Spleen (tissue), 11 donors: ENCODE measurements at regions not wholly inside any gene's neighbourhood (a gene's known extent, or its start where the extent isn't known, plus 50 kb on each side); places are given as distances from the start of the nearest gene placed in this dataset.

Experiments used
- DNase-seq: peaks from one replicate; pipeline ENCODE4 v3.0.0-alpha.2; 2020
- H3K27ac ChIP-seq, 8 donors: fragments of 200-600 bp; sonication (generic) in 7 of 8; 1 replicate in 4 of 8; 2 replicates in 4 of 8; pipeline versions ENCODE4 v1.5.0 to v1.8.0; 2016 to 2021; ENCODE audit warnings: inconsistent platforms in 4 of 8, mild to moderate bottlenecking in 4 of 8, moderate library complexity in 1 of 8
- H3K27me3 ChIP-seq, 7 donors: fragments of 200-600 bp; sonication (generic) in 6 of 7; replicated peaks in 1 of 7; 1 replicate in 4 of 7; 2 replicates in 3 of 7; pipeline versions ENCODE4 v1.5.0 to v1.8.0; 2016 to 2021; ENCODE audit warnings: inconsistent platforms in 3 of 7, mild to moderate bottlenecking in 1 of 7
- H3K36me3 ChIP-seq, 6 donors: fragments of 200-600 bp; sonication (generic) in 5 of 6; 1 replicate in 4 of 6; 2 replicates in 2 of 6; pipeline versions ENCODE4 v1.5.0 to v1.8.0; 2016 to 2021; ENCODE audit warnings: inconsistent platforms in 2 of 6
- H3K4me1 ChIP-seq, 6 donors: fragments of 200-600 bp; sonication (generic) in 5 of 6; 1 replicate in 3 of 6; 2 replicates in 3 of 6; pipeline versions ENCODE4 v1.5.0 to v1.8.0; 2016 to 2021; ENCODE audit warnings: inconsistent platforms in 3 of 6
- H3K4me3 ChIP-seq, 8 donors: fragments of 200-600 bp; sonication (generic) in 7 of 8; 1 replicate in 4 of 8; 2 replicates in 4 of 8; pipeline versions ENCODE4 v1.5.0 to v1.8.0; 2016 to 2021; ENCODE audit warnings: inconsistent platforms in 4 of 8, mild to moderate bottlenecking in 4 of 8, moderate library complexity in 2 of 8
- H3K9me3 ChIP-seq, 8 donors: fragments of 200-600 bp; sonication (generic) in 7 of 8; 1 replicate in 4 of 8; 2 replicates in 4 of 8; pipeline versions ENCODE4 v1.5.0 to v1.8.0; 2016 to 2021; ENCODE audit warnings: inconsistent platforms in 4 of 8
- CTCF ChIP-seq, 11 experiments: fragments of 200-600 bp in 7 of 11; fragments of 450-650 bp in 4 of 11; sonication (generic) in 4 of 11; IDR thresholded peaks in 8 of 11; conservative IDR thresholded peaks in 3 of 11; 1 replicate in 7 of 11; 2 replicates in 4 of 11; pipeline versions ENCODE4 v1.4.0 to v1.8.0; 2016 to 2021; ENCODE audit warnings: antibody characterized with exemption in 11 of 11, inconsistent platforms in 4 of 11, mild to moderate bottlenecking in 1 of 11
- POLR2A ChIP-seq, 3 donors: fragments of 450-650 bp; IDR thresholded peaks; one replicate each; pipeline ENCODE4 v1.5.1; 2017; ENCODE audit warnings: antibody characterized with exemption in 3 of 3, mild to moderate bottlenecking in 1 of 3
- POLR2AphosphoS5 ChIP-seq, 3 donors: sonication (generic); formaldehyde crosslinking; IDR thresholded peaks; one replicate each; pipeline ENCODE4 v1.5.1; 2017; ENCODE audit warnings: antibody characterized with exemption in 3 of 3
- WGBS, 5 donors: extraction: QIAGEN DNeasy Blood & Tissue Kit in 3 of 5; methylation state at CpG; one replicate each; pipeline versions ENCODE4 v1.1.5 to v1.1.7; 2013 to 2018; 5-methylcytosine and 5-hydroxymethylcytosine counted together
- intact Hi-C: fragments of 100-400 bp; cut with DNase I; formaldehyde crosslinking; loops from one replicate; pipeline ENCODE4 v1.15.0; 2023; ENCODE audit warnings: low total_unique reads
- donor health status: healthy with polysubstance abuse.
- donor health status: DM: no; HTN: no; CAD: no; lungs with moderate emphysema.
- donor health status: DM: no; HTN: no; CAD: no.
- donor health status: Bipolar disorder and iron deficiency.
- donor health status: healthy.
- donor health status: DM: no; HTN: no; CAD: no.
- donor health status: DM: yes; HTN: yes; CAD: no.

DNA sequence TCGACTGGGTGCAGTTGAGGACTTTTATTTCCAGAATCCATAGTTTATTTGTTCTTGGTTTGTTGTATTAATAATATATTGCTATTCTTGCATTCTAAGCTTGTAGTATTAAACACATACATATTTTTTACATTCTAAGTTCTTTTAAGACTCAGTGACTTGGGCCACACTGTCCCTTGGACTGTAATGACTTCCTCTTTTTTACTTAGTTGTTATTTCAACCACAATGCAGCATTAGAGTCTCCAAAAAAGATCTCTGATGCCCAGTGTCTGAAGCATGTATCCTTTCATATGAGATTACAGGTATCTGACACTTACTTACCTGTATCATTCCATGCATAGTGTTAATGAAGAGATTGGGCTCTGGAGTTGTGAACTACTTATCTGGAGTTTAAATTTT, 864.9 kb upstream of the PCDH20 start:
- Histone ChIP-seq H3K9me3 (peaks cover 0 to 6% (median 0%) of the 10 kb centered on the region in 8 donors), H3K27ac (no peak overlapping the region), H3K36me3 (no peaks in the 10 kb centered on the region), H3K4me1 (no peaks in the 10 kb centered on the region), H3K4me3 (no peak overlapping the region), H3K27me3 (no peaks in the 10 kb centered on the region)
- TF ChIP-seq POLR2AphosphoS5 (IDR thresholded peaks at IDR 0.05) (no peak), CTCF (IDR thresholded peaks at IDR 0.05 in 8 of 11, conservative IDR thresholded peaks at IDR 0.05 in 3 of 11) (no peak), POLR2A (IDR thresholded peaks at IDR 0.05) (no peak)
- intact Hi-C loops: no loop called here
- no peak for DNase-seq
- 74 to 84% (median 76%) methylated on average over 1 of the region's 1 CpG for WGBS, 5 donors

DNA sequence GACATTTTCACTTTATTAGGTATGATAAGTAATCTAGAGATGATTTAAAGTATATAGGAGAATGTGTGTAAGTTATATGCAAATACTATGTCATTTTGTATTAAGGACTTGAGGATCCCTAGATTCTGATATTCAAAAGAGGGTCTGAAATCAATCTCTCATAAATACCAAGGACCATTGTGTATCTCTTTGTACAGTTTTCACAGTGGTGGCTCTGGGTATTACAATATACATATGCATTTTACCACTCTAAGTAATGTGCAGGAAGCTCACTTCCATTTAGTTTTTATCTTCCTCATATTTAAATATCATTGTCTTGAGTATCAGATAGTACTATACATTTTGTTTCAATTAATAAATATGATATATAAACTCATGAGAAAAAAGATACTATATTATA, 862.6 kb upstream of the PCDH20 start:
- DNase-seq: no peak
- TF ChIP-seq CTCF (IDR thresholded peaks at IDR 0.05 in 8 of 11, conservative IDR thresholded peaks at IDR 0.05 in 3 of 11) (no peak), POLR2A (IDR thresholded peaks at IDR 0.05) (no peak), POLR2AphosphoS5 (IDR thresholded peaks at IDR 0.05) (no peak)
- H3K4me3 ChIP-seq: no peak overlapping the region
- intact Hi-C loops: no loop called here
- H3K9me3 ChIP-seq: peaks cover 0 to 3% (median 0%) of the 10 kb centered on the region in 8 donors
- H3K4me1 ChIP-seq: no peaks in the 10 kb centered on the region
- H3K27me3 ChIP-seq: no peaks in the 10 kb centered on the region
- H3K27ac ChIP-seq: no peak overlapping the region
- H3K36me3 ChIP-seq: no peaks in the 10 kb centered on the region

DNA sequence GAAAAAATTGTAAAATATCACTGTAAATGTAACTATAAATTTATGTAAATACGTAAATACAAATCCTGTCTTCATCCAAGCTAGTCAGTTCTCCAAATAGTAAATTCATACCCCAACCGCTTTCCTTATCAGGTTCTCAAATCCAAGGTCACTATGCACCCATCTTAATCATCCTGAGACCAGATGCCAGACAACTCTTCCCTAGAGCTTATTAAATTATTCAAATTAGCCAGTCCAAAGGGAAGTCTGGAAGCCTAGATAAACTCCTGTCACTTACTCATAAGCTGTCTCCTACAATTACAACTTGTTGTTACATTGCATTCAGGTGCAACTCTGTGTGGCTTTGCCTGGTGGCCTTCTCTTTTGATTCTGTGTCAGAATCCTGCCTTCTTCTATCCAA, 836.1 kb upstream of the PCDH20 start:
- TF ChIP-seq POLR2AphosphoS5 (IDR thresholded peaks at IDR 0.05): no peak
- no peak for TF ChIP-seq CTCF (IDR thresholded peaks at IDR 0.05 in 8 of 11, conservative IDR thresholded peaks at IDR 0.05 in 3 of 11)
- no peak for TF ChIP-seq POLR2A (IDR thresholded peaks at IDR 0.05)
- Histone ChIP-seq H3K27me3 (no peaks in the 10 kb centered on the region), H3K9me3 (peaks cover 0 to 26% (median 0%) of the 10 kb centered on the region in 8 donors), H3K27ac (no peak overlapping the region), H3K4me3 (no peak overlapping the region), H3K4me1 (no peaks in the 10 kb centered on the region), H3K36me3 (no peaks in the 10 kb centered on the region)
- 79 to 88% (median 82%) methylated on average over 2 of the region's 2 CpGs for WGBS, 5 donors
- no peak for DNase-seq
- intact Hi-C loops: no loop called here

- H3K27ac ChIP-seq: no peak overlapping the region
- TF ChIP-seq POLR2A (IDR thresholded peaks at IDR 0.05): no peak
- no peaks in the 10 kb centered on the region for H3K4me1 ChIP-seq
- H3K36me3 ChIP-seq: no peaks in the 10 kb centered on the region
- intact Hi-C loops: no loop called here
- H3K27me3 ChIP-seq: no peaks in the 10 kb centered on the region
- peaks cover 0 to 28% (median 0%) of the 10 kb centered on the region in 8 donors for H3K9me3 ChIP-seq
- H3K4me3 ChIP-seq: no peak overlapping the region
- DNase-seq: no peak
- 63 to 79% (median 72%) methylated on average over 10 of the region's 10 CpGs for WGBS, 5 donors
These were observed 835.0 kb upstream of the PCDH20 start for GRCh38 chr13:62250501-62251201.
